Heart right ventricle (tissue), 16 donors: ENCODE measurements at regions not wholly inside any gene's neighbourhood (a gene's known extent, or its start where the extent isn't known, plus 50 kb on each side); places are given as distances from the start of the nearest gene placed in this dataset.
A peak's percentile ranks its signal among the peaks of the same experiment; 100 is the strongest.
"Not testable (repeated sequence)": the region's sequence is repeated elsewhere in the genome, so short reads cannot be mapped to it uniquely, and the experiment has no call there.

Experiments
- ATAC-seq, 8 donors: fragments of 200-7000 bp; cut with Tn5 transposase; one replicate each; pipeline ENCODE4 v1.9.1; 2020; ENCODE audit warnings: mild to moderate bottlenecking in 8 of 8, moderate library complexity in 8 of 8, moderate number of reproducible peaks in 1 of 8
- DNase-seq, 2 donors: peaks; one replicate each; pipeline ENCODE4 v3.0.0-alpha.2; 2020
- H3K27ac ChIP-seq, 10 donors: fragments of 200-600 bp; sonication (generic) in 2 of 10; one replicate each; pipeline versions ENCODE4 v1.5.0 to v1.8.0; 2020 to 2022; ENCODE audit warnings: mild to moderate bottlenecking in 3 of 10
- H3K27me3 ChIP-seq, 7 donors: fragments of 200-600 bp; one replicate each; pipeline ENCODE4 v1.8.0; 2021 to 2022; ENCODE audit warnings: mild to moderate bottlenecking in 2 of 7
- H3K36me3 ChIP-seq, 9 donors: fragments of 200-600 bp; sonication (generic) in 1 of 9; one replicate each; pipeline versions ENCODE4 v1.5.0 to v1.8.0; 2020 to 2022; ENCODE audit warnings: mild to moderate bottlenecking in 2 of 9
- H3K4me1 ChIP-seq, 9 donors: fragments of 200-600 bp; sonication (generic) in 1 of 9; one replicate each; pipeline versions ENCODE4 v1.5.0 to v1.8.0; 2020 to 2022; ENCODE audit warnings: mild to moderate bottlenecking in 4 of 9
- H3K4me3 ChIP-seq, 10 donors: fragments of 200-600 bp; sonication (generic) in 2 of 10; one replicate each; pipeline versions ENCODE4 v1.5.0 to v1.8.0; 2020 to 2022; ENCODE audit warnings: mild to moderate bottlenecking in 7 of 10, moderate library complexity in 2 of 10
- H3K9me3 ChIP-seq, 11 donors: fragments of 200-600 bp in 10 of 11; sonication (generic) in 2 of 11; one replicate each; pipeline versions ENCODE4 v1.5.0 to v1.8.0; 2013 to 2022; ENCODE audit warnings: mild to moderate bottlenecking in 2 of 11, control low read depth in 1 of 11, moderate library complexity in 1 of 11
- WGBS, 2 donors: extraction: QIAGEN DNeasy Blood & Tissue Kit; methylation state at CpG; one replicate each; pipeline ENCODE4 v1.1.7; 2013; ENCODE audit warnings: inconsistent platforms in 1 of 2; 5-methylcytosine and 5-hydroxymethylcytosine counted together
- intact Hi-C, 10 donors: fragments of 100-400 bp; cut with DNase I; formaldehyde crosslinking; loops; one replicate each; pipeline versions ENCODE4 v1.11.1 to v1.14.2; 2022
- TF ChIP-seq, protein P1 (sequence below), 9 donors: fragments of 200-600 bp; sonication (generic) in 2 of 9; IDR thresholded peaks; one replicate each; pipeline versions ENCODE4 v1.5.0 to v1.8.0; 2021 to 2022; ENCODE audit warnings: antibody characterized with exemption in 9 of 9, mild to moderate bottlenecking in 5 of 9, moderate library complexity in 1 of 9
- donor health status: Arrhythmogenic right ventricular cardiomyopathy.
- donor health status: ischemic (EF 13 %, LVEDD 7.1; RV severe dilation, severe dysfunction).
- donor health status: healthy with polysubstance abuse.
- donor health status: DM: no; HTN: yes; CAD: no.
- donor health status: DM: no; HTN: no; CAD: no.
- donor health status: ischemic (EF 25% LVEDD 6.9; RV normal size, moderate dysfunction).
- donor health status: ischemic (EF 25% LVEDD 5.7; RV mildly dilated, moderate dysfunction).
- donor health status: healthy.
- donor health status: DM: yes; HTN: yes; CAD: no.
- donor health status: Ischemic cardiomyopathy.
- donor health status: ischemic (EF 35%, LVEDD 5.7; RV mildly dilated, moderate dysfunction).
- donor health status: nonischemic (EF 11% LVEDD 7.7; RV severe dilation, severe dysfunction).
- donor health status: DM: yes; HTN: yes; CAD: no.
- donor health status: PGD.
- donor health status: ischemic (EF 29% LVEDD 5.4; RV normal size, mild dysfunction).
- donor health status: nonischemic (EF 23%, LVEDD 6.1; RV moderate dilation, normal function).

DNA sequence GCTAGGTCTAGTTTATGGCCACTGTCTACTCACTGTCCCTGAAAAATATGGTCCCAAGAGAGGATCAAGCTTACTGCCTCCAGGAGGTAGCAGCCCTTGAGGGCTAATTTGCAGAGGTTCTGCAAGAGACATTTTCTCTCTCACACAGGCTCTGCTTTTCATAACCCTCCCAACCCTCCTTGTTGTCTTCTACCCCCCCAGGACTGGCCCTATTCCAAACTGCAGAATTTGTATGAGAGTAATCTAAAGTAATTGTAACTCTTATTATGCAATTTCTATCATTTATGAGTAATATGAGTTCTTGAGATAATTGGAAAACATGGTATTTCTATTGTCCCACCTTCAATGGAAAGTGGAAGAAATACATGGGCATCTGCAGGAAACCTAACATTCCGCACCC is 70.4 kb upstream of the CD55 start:
- Histone ChIP-seq H3K36me3 (no peaks in the 10 kb centered on the region), H3K27me3 (no peaks in the 10 kb centered on the region), H3K4me1 (peaks cover 0 to 16% (median 0%) of the 10 kb centered on the region in 9 donors), H3K4me3 (no peak overlapping the region), H3K27ac (no peak overlapping the region), H3K9me3 (peaks cover 0 to 16% (median 0%) of the 10 kb centered on the region in 11 donors)
- 92 to 100% methylated on average over 1 of the region's 1 CpG for WGBS, 2 donors
- no peak for DNase-seq
- TF ChIP-seq, protein P1, sequence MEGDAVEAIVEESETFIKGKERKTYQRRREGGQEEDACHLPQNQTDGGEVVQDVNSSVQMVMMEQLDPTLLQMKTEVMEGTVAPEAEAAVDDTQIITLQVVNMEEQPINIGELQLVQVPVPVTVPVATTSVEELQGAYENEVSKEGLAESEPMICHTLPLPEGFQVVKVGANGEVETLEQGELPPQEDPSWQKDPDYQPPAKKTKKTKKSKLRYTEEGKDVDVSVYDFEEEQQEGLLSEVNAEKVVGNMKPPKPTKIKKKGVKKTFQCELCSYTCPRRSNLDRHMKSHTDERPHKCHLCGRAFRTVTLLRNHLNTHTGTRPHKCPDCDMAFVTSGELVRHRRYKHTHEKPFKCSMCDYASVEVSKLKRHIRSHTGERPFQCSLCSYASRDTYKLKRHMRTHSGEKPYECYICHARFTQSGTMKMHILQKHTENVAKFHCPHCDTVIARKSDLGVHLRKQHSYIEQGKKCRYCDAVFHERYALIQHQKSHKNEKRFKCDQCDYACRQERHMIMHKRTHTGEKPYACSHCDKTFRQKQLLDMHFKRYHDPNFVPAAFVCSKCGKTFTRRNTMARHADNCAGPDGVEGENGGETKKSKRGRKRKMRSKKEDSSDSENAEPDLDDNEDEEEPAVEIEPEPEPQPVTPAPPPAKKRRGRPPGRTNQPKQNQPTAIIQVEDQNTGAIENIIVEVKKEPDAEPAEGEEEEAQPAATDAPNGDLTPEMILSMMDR (IDR thresholded peaks at IDR 0.05) = no peak
- intact Hi-C loops = loop anchor here in 4 of 10 donors (10.0 kb wide), 1 partner anchor 154 kb away; no protein-coding TSS in a partner anchor
- ATAC-seq = no peak

DNA sequence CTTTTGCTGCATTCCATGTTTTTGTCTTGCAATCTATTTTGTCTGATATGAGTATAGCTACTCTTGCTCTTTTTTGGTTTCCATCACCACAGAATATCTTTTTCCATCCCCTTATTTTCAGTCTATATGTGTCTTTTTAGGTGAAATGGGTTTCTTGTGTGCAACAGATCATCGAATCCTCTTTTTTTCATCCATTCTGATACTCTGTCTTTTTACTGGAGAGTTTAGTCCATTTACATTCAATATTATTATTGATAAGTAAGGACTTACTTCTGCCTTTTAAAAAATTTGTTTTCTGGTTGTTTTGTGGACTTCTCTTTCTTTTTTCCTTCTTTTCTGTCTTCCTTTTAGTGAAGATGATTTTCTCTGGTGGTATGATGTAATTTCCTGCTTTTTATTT is 64.6 kb upstream of the CD55 start:
- 93 to 94% methylated on average over 1 of the region's 1 CpG for WGBS, 2 donors
- no peak overlapping the region for H3K4me3 ChIP-seq
- no peaks in the 10 kb centered on the region for H3K4me1 ChIP-seq
- TF ChIP-seq, protein P1 (IDR thresholded peaks at IDR 0.05) = no peak
- intact Hi-C loops = loop anchor here in 6 of 10 donors (5.0 to 10.0 kb wide), 2 partner anchors 145 to 148 kb away; no protein-coding TSS in a partner anchor
- no peaks in the 10 kb centered on the region for H3K27me3 ChIP-seq
- H3K36me3 ChIP-seq = no peaks in the 10 kb centered on the region
- H3K27ac ChIP-seq = no peak overlapping the region
- peaks cover 0 to 34% (median 0%) of the 10 kb centered on the region in 11 donors for H3K9me3 ChIP-seq
- DNase-seq (no peak), ATAC-seq (no peak)

DNA sequence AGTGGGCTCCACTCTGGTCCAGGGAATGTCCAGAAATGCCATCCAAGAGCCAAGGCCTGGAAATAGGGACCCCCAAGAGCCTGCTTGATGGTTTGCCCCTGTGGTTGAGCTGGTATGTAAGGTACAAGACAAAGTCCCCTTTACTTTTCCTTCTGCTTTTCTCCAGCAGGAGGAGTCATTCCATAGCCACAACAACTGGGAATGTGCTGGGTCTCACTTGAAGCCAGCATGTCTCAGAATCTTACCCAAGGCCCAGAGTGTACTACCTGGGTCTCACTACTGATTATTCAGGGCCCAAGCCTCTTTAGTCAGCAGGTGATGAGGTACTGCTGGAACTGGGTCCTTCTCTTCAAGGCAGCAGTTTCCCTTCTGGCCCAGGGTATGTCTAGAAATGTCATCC is 62.1 kb upstream of the CD55 start:
- H3K9me3 ChIP-seq = peaks cover 0 to 21% (median 0%) of the 10 kb centered on the region in 11 donors
- TF ChIP-seq, protein P1 (IDR thresholded peaks at IDR 0.05) = peak in 8 of 9 donors; percentile 6 to 50 (median 39)
- no peak overlapping the region for H3K27ac ChIP-seq
- H3K36me3 ChIP-seq = no peaks in the 10 kb centered on the region
- no peaks in the 10 kb centered on the region for H3K27me3 ChIP-seq
- no peak overlapping the region for H3K4me3 ChIP-seq
- intact Hi-C loops = loop anchor here in 6 of 10 donors (5.0 to 10.0 kb wide), 2 partner anchors 143 to 145 kb away; no protein-coding TSS in a partner anchor
- DNase-seq = peak in 1 of 2 donors; percentile 13
- no peaks in the 10 kb centered on the region for H3K4me1 ChIP-seq
- peak in 2 of 8 donors; percentile 14 to 64 for ATAC-seq

GRCh38 chr1:207261971-207262370 is 59.5 kb upstream of the CD55 start:
- H3K4me3 ChIP-seq = no peak overlapping the region
- DNase-seq = no peak
- intact Hi-C loops = no loop called here
- peaks cover 0 to 4% (median 0%) of the 10 kb centered on the region in 9 donors for H3K4me1 ChIP-seq
- no peak for ATAC-seq
- H3K36me3 ChIP-seq = no peaks in the 10 kb centered on the region
- TF ChIP-seq, protein P1 (IDR thresholded peaks at IDR 0.05) = no peak
- H3K27me3 ChIP-seq = no peaks in the 10 kb centered on the region
- H3K9me3 ChIP-seq = peaks cover 0 to 12% (median 0%) of the 10 kb centered on the region in 11 donors
- H3K27ac ChIP-seq = no peak overlapping the region

DNA sequence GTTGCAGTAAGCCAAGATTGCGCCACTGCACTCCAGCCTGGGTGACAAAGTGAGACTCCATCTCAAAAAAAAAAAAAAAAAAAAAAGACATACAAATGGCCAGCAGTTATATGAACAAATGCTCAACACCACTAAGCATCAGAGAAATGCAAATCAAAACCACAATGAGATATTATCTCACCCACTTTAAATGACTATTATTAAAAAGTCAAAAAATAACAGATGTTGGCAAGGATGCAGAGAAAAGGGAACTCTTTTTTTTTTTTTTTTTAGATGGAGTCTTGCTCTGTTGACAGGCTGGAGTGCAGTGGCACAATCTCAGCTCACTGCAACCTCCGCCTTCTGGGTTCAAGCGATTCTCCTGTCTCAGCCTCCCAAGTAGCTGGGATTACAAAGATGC is 58.6 kb upstream of the CD55 start:
- H3K4me1 ChIP-seq, H3K4me3 ChIP-seq, H3K9me3 ChIP-seq, H3K36me3 ChIP-seq, intact Hi-C loops, H3K27me3 ChIP-seq, ATAC-seq, DNase-seq, H3K27ac ChIP-seq: not testable (repeated sequence)
- 97 to 99% methylated on average over 3 of the region's 3 CpGs for WGBS, 2 donors
